ENCODE measurements at regions not wholly inside any gene's neighbourhood (a gene's known extent, or its start where the extent isn't known, plus 50 kb on each side); places are given as distances from the start of the nearest gene placed in this dataset.

DNA sequence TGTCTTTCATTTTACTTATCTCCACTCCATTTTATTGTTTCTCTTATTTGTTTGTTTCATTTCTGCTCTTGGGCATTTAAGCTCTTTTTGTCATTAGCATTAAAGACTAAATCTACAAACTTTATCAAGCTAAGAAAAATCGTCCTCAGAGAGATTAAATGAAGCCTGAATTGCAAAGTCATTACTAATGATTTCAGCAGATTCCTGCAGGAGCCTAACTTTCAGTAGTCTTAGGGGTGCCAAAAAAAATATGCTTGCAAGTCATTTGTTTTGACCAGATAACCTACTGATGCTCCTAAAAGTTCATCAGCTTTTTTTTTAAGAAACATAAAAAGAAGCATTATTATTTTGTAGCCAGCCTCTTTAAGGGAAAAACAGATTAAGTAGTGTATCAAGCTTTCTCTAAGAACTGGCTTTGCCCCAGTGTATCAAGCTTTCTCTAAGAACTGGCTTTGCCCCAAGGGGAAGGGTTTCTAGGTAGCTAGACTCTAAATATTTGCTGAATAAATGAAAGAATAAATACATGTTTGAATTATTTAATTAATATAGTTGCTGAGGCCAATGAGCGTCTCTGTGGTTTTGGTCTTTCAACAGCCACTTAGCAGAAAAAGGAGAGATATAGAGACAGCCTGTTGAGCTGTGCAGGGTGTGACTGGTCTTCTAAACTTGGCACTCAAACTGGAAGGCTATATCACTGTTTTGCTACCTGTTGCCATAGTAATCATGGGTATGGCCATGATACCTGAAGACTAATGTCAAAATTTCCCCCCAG lies 174.2 kb downstream of the BTC start:
- Histone ChIP-seq H3K4me3 (ENCODE audit: low read length) (no peak overlapping the region), H3K27ac (ENCODE audit: low read length) (no peak overlapping the region), H3K9ac (ENCODE audit: low read depth, low read length) (no peak overlapping the region), H3K4me1 (ENCODE audit: insufficient read depth, low read length) (no peaks in the 10 kb centered on the region), H3K36me3 (ENCODE audit: insufficient read depth, low read depth, low read length) (no peaks in the 10 kb centered on the region), H3K27me3 (ENCODE audit: insufficient read depth, low read length) (no peaks in the 10 kb centered on the region), H3K9me3 (ENCODE audit: insufficient read depth, low read depth, low read length) (no peaks in the 10 kb centered on the region)

- Histone ChIP-seq H3K36me3 (ENCODE audit: insufficient read depth, low read depth, low read length) (no peaks in the 10 kb centered on the region), H3K9ac (ENCODE audit: low read depth, low read length) (no peak overlapping the region), H3K27me3 (ENCODE audit: insufficient read depth, low read length) (no peaks in the 10 kb centered on the region), H3K27ac (ENCODE audit: low read length) (no peak overlapping the region), H3K9me3 (ENCODE audit: insufficient read depth, low read depth, low read length) (no peaks in the 10 kb centered on the region), H3K4me3 (ENCODE audit: low read length) (no peak overlapping the region), H3K4me1 (ENCODE audit: insufficient read depth, low read length) (no peaks in the 10 kb centered on the region)
Measured at GRCh38 chr4:74621616-74622015, 172.7 kb downstream of the BTC start.

- H3K4me1 ChIP-seq (ENCODE audit: insufficient read depth, low read length) = no peaks in the 10 kb centered on the region
- no peak overlapping the region for H3K27ac ChIP-seq (ENCODE audit: low read length)
- no peaks in the 10 kb centered on the region for H3K9me3 ChIP-seq (ENCODE audit: insufficient read depth, low read depth, low read length)
- H3K4me3 ChIP-seq (ENCODE audit: low read length) = no peak overlapping the region
- H3K27me3 ChIP-seq (ENCODE audit: insufficient read depth, low read length) = no peaks in the 10 kb centered on the region
- H3K9ac ChIP-seq (ENCODE audit: low read depth, low read length) = no peak overlapping the region
- H3K36me3 ChIP-seq (ENCODE audit: insufficient read depth, low read depth, low read length) = no peaks in the 10 kb centered on the region
Measured at GRCh38 chr4:74623041-74623440, 171.3 kb downstream of the BTC start.

DNA sequence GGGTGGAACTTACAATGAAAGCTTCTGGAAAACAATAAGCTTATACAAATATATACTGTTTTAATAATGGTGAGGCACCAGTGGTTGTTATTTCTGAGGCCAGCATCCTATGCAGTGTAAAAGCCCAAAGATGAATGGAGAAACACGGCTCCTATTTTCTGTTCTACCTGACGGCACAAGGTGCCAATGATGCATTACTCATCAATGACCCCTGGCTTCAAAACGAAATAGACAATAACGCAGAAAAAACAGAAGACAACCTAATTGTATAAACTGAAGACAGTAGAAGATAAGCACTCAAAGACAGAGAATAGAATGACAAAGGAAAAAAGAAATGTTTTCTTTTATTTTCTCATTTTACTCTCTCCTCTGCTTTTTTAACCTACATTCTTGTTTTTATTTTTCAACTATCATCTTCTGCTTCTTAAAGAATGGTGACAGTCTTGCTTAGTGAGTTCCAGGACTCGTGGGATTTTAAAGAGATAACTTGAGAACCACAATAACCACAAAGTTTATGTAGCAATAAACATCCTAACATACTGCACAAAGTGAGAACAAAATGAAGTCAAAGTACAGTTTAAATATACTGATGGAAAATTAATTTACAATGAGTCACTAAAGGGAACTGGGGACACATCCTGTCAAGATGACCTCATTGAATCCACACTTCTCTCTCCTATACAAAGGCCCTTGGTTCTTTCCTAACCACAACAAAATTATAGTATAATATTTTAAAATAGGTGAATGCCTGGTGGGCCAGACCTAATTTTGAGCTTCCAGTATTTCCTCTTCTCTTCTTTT lies 169.8 kb downstream of the BTC start:
- no peak overlapping the region for H3K4me3 ChIP-seq (ENCODE audit: low read length)
- no peaks in the 10 kb centered on the region for H3K4me1 ChIP-seq (ENCODE audit: insufficient read depth, low read length)
- H3K27me3 ChIP-seq (ENCODE audit: insufficient read depth, low read length) = no peaks in the 10 kb centered on the region
- H3K9me3 ChIP-seq (ENCODE audit: insufficient read depth, low read depth, low read length) = no peaks in the 10 kb centered on the region
- H3K27ac ChIP-seq (ENCODE audit: low read length) = no peak overlapping the region
- H3K9ac ChIP-seq (ENCODE audit: low read depth, low read length) = no peak overlapping the region
- H3K36me3 ChIP-seq (ENCODE audit: insufficient read depth, low read depth, low read length) = no peaks in the 10 kb centered on the region

- Histone ChIP-seq H3K27ac (ENCODE audit: low read length) (no peak overlapping the region), H3K9me3 (ENCODE audit: insufficient read depth, low read depth, low read length) (no peaks in the 10 kb centered on the region), H3K4me1 (ENCODE audit: insufficient read depth, low read length) (no peaks in the 10 kb centered on the region), H3K36me3 (ENCODE audit: insufficient read depth, low read depth, low read length) (no peaks in the 10 kb centered on the region), H3K27me3 (ENCODE audit: insufficient read depth, low read length) (no peaks in the 10 kb centered on the region), H3K9ac (ENCODE audit: low read depth, low read length) (no peak overlapping the region), H3K4me3 (ENCODE audit: low read length) (no peak overlapping the region)
Measured at GRCh38 chr4:74625981-74626380, 168.3 kb downstream of the BTC start.

DNA sequence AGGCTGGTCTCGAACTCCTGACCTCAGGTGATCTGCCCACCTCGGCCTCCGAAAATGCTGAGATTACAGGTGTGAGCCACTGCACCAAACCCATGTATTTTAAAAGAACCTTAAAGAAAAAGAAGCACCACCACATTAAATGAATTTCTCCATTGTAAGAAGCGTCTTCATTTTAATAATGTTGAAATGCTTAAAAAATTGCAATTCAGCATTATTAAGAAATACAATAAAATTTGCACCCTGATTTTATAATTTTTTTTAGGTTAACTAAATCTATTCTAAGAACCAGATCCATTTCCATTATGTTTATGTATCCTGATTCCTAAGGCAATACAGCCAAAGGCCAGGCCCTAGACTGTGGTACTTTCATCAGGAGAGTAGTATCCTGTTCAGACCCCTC lies 167.2 kb downstream of the BTC start:
- Histone ChIP-seq H3K9ac (ENCODE audit: low read depth, low read length) (no peak overlapping the region), H3K4me1 (ENCODE audit: insufficient read depth, low read length) (no peaks in the 10 kb centered on the region), H3K4me3 (ENCODE audit: low read length) (no peak overlapping the region), H3K9me3 (ENCODE audit: insufficient read depth, low read depth, low read length) (no peaks in the 10 kb centered on the region), H3K36me3 (ENCODE audit: insufficient read depth, low read depth, low read length) (no peaks in the 10 kb centered on the region), H3K27me3 (ENCODE audit: insufficient read depth, low read length) (no peaks in the 10 kb centered on the region), H3K27ac (ENCODE audit: low read length) (no peak overlapping the region)

DNA sequence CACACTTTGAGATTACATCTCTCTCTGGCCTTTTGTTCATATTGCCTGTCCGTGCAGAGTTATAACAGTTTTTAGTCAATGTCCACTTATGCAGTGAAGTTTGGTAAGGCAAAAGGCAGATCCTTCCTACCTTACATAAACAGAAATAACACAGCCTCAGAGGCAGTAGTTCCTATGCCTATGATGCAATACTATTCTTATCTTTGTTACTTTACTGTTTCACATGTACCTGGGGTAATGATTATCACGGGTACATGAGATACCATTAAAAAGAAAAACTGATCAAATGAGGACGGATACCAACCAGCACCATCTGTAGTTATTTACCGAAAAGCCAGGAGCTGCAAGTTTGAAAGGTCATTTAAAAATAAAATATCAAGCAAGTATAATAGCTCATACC lies 166.8 kb downstream of the BTC start:
- H3K27me3 ChIP-seq (ENCODE audit: insufficient read depth, low read length) = no peaks in the 10 kb centered on the region
- H3K4me3 ChIP-seq (ENCODE audit: low read length) = no peak overlapping the region

GRCh38 chr4:74628852-74629620 lies 165.3 kb downstream of the BTC start:
- Histone ChIP-seq H3K9ac (ENCODE audit: low read depth, low read length) (no peak overlapping the region), H3K36me3 (ENCODE audit: insufficient read depth, low read depth, low read length) (no peaks in the 10 kb centered on the region), H3K4me1 (ENCODE audit: insufficient read depth, low read length) (no peaks in the 10 kb centered on the region), H3K4me3 (ENCODE audit: low read length) (no peak overlapping the region), H3K27ac (ENCODE audit: low read length) (no peak overlapping the region), H3K9me3 (ENCODE audit: insufficient read depth, low read depth, low read length) (no peaks in the 10 kb centered on the region), H3K27me3 (ENCODE audit: insufficient read depth, low read length) (no peaks in the 10 kb centered on the region)

More for the DNA sequence above, 166.8 kb downstream of the BTC start:
- no peak overlapping the region for H3K9ac ChIP-seq (ENCODE audit: low read depth, low read length)
- H3K27ac ChIP-seq (ENCODE audit: low read length) = no peak overlapping the region
- no peaks in the 10 kb centered on the region for H3K36me3 ChIP-seq (ENCODE audit: insufficient read depth, low read depth, low read length)
- no peaks in the 10 kb centered on the region for H3K4me1 ChIP-seq (ENCODE audit: insufficient read depth, low read length)
- no peaks in the 10 kb centered on the region for H3K9me3 ChIP-seq (ENCODE audit: insufficient read depth, low read depth, low read length)

DNA sequence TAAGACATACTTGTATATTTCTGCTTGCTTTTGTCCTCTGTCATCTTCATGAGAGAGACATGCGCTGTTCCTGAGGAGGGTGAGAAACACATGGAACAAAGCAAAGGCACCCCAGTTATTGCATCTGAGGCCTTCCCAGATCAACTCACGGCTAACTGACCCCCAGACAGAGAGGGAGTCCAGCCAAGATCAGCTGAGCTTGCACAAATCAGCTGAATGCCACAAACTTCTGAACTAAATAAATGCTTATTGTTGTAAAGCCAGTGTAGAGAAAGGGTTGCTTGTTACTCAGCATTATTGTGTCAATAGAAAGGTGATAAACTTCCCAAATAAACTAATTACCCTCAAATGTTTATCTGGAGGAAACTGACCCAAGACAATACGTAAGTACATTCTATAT lies 163.8 kb downstream of the BTC start:
- no peak overlapping the region for H3K9ac ChIP-seq (ENCODE audit: low read depth, low read length)
- no peaks in the 10 kb centered on the region for H3K27me3 ChIP-seq (ENCODE audit: insufficient read depth, low read length)
- no peak overlapping the region for H3K27ac ChIP-seq (ENCODE audit: low read length)
- H3K9me3 ChIP-seq (ENCODE audit: insufficient read depth, low read depth, low read length) = no peaks in the 10 kb centered on the region
- H3K4me1 ChIP-seq (ENCODE audit: insufficient read depth, low read length) = no peaks in the 10 kb centered on the region
- H3K36me3 ChIP-seq (ENCODE audit: insufficient read depth, low read depth, low read length) = no peaks in the 10 kb centered on the region
- no peak overlapping the region for H3K4me3 ChIP-seq (ENCODE audit: low read length)

DNA sequence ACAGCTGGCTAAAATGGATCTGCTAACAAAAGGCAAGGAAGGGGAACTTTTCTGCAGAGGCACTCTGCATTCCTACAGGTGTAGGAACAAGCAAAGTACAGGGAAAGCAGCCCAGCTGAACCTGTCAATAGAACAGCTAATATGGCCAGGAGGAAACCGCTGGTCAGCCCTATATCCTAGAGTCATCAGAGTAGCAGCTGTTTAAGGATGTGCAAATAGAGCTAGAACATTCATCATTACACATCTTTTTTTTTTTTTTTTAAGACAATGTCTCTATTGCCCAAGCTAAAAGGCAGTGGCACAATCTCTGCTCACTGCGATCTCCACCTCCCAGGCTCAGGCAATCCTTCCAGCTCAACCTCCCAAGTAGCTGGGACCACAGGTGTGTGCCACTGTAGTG lies 163.0 kb downstream of the BTC start:
- Histone ChIP-seq H3K4me1 (ENCODE audit: insufficient read depth, low read length) (no peaks in the 10 kb centered on the region), H3K27ac (ENCODE audit: low read length) (no peak overlapping the region)

DNA sequence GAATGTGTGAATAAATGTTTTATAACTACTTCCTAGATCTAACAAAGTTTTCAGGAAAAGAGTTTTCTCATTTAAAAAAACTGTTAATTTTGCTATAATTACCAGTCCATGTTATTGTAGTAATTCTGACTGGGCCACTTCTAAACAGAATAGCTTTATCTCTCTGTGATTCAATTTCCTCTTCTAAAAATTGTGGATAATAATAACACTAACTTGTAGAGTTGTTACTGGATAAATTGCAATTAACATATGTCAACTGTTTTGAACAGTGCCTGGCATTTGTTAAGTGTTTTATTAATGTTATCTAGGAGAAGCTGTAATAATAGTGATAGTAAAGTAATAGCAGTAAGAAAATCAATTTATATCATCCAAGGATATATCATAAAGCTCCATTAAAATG lies 162.3 kb downstream of the BTC start:
- H3K27me3 ChIP-seq (ENCODE audit: insufficient read depth, low read length) = no peaks in the 10 kb centered on the region
- no peak overlapping the region for H3K4me3 ChIP-seq (ENCODE audit: low read length)
- no peaks in the 10 kb centered on the region for H3K4me1 ChIP-seq (ENCODE audit: insufficient read depth, low read length)
- H3K9ac ChIP-seq (ENCODE audit: low read depth, low read length) = no peak overlapping the region
- H3K27ac ChIP-seq (ENCODE audit: low read length) = no peak overlapping the region
- no peaks in the 10 kb centered on the region for H3K9me3 ChIP-seq (ENCODE audit: insufficient read depth, low read depth, low read length)
- no peaks in the 10 kb centered on the region for H3K36me3 ChIP-seq (ENCODE audit: insufficient read depth, low read depth, low read length)

More for the DNA sequence above, 163.0 kb downstream of the BTC start:
- Histone ChIP-seq H3K36me3 (ENCODE audit: insufficient read depth, low read depth, low read length) (no peaks in the 10 kb centered on the region), H3K9ac (ENCODE audit: low read depth, low read length) (no peak overlapping the region), H3K4me3 (ENCODE audit: low read length) (no peak overlapping the region), H3K9me3 (ENCODE audit: insufficient read depth, low read depth, low read length) (no peaks in the 10 kb centered on the region), H3K27me3 (ENCODE audit: insufficient read depth, low read length) (no peaks in the 10 kb centered on the region)
